Pons (tissue), 1 donor: ENCODE measurements at regions not wholly inside any gene's neighbourhood (a gene's known extent, or its start where the extent isn't known, plus 50 kb on each side); places are given as distances from the start of the nearest gene placed in this dataset.
A peak's percentile ranks its signal among the peaks of the same experiment; 100 is the strongest.

ENCODE experiments used
- DNase-seq: peaks from one replicate; pipeline ENCODE4 v3.0.0-alpha.2; 2016; ENCODE audit warnings: low spot score

DNA sequence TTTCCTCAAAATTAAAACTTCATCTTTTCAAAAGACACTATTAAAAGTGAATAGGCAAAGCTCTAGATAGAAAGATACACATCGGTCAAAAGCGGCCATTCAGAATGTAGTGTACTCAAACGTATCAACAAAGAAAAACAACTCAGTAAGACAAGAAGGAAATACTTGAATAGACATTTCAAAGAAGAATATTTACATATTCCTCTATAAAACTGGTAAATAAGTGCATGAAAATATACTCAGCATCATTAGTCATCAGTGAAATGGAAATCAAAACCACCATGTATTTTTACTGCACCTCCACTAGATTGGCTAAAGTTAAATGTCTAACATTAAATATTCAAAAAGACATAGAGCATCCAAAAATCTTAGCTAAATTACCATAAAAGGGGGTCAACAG is 551.1 kb upstream of the SORCS1 start:
- no peak for DNase-seq

DNA sequence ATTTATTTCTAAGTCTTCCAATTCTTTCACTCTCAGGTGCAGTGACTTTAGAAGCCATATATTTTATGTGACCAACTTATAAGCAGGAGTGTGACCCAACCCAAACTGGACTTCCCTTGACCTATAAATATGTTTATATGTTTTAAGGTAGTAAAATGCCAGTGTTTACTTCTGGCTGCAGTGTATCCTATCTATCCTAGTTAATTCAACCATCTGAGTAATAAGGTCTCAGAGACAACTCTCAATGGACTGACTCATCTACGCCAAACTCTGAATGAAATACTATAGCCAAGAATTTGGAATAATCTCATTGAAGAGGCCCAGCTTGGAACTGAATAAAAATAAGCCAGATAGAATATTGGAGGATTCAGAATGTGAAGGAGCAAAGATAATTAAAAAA is 544.5 kb upstream of the SORCS1 start:
- DNase-seq = no peak

DNA sequence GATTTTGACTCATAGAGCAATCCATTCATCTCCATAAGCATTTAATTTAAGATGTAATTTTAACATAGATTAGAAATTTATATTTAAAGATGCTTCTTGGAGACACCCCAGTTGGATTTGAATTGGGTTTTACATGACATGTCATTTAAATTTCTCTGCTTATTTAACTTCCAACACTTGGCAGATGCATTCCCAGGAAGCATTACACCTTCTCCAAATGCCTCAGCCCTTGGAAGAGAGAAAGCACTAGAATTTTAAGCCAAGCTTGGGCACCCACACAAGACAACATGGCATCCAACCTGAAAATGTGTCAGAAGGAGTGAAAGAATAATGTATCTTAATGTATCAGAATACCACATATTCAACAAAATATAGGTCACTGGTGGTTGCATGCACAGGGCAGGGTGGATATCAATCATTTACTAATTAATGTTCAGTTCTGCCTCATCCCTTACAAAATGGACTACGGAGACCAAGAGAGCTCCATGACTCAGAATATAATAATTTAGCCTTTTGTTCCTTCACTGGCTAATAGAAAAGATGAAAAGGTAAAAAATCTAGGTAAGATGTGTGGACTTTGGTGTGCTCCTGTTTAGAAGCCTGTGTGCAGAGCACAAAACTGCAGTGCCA is 541.7 kb upstream of the SORCS1 start:
- DNase-seq = no peak

DNA sequence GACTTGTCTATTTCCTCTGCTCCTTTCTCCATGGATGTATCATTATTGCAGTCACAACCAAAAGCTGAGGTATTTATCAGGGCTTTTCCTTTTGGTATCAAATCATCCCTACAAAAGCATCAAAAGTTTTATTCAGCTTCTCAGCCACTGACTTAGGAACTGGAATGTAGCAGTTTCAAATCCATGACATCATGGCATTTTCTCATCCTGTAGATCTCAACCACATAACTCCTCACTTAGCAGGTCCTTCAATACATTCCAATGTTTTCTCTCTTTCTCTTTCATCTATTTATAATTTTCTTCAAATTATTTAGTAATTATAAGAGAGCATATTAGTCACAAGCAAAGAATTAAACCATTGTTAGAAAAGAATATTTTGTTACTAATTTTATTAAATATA is 537.4 kb upstream of the SORCS1 start:
- no peak for DNase-seq

- no peak for DNase-seq
These were observed 527.6 kb upstream of the SORCS1 start for GRCh38 chr10:107692072-107692471.

DNA sequence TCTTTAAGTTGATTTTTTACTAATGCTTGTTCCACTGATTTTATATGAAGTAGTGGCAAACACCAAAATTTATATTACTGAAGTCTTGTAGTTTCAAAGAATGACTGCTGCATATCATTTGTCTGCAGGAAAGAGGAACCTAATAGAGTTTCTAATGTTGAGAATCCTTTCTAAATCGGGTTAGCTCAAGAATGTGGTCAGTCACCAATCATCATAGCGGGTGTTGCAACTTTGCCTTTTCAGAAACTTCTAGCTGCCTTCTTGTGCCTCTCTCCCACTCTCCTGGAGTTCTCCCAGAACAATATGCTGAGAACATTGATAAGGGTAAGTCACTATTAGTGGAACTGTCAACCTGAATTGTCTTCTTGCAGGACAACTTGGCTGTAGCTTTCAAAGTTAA is 524.8 kb upstream of the SORCS1 start:
- DNase-seq = no peak

GRCh38 chr10:107687701-107688100 is 523.2 kb upstream of the SORCS1 start:
- DNase-seq = no peak

DNA sequence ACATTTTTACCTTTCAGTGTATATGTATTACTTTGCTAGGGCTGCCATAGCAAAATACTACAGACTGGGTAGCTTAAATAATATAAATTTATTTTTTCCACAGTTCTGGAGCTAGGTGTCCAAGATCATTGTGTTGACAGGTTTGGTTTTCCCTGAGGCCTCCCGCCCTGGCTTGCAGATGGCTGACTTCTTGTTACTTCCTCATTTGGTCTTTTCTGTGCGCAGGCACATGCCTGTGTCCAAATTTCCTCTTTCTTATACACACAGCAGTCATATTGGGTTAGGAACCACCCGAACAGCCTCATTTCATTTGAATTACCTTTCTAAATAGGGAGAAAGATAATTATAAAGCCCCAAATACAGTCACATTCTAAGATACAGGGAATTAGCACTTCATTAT is 521.6 kb upstream of the SORCS1 start:
- peak; percentile 67 for DNase-seq

GRCh38 chr10:107671960-107672359 is 507.5 kb upstream of the SORCS1 start:
- DNase-seq = no peak

GRCh38 chr10:107666214-107666613 is 501.7 kb upstream of the SORCS1 start:
- no peak for DNase-seq

- DNase-seq = no peak
These were observed 501.0 kb upstream of the SORCS1 start for GRCh38 chr10:107665459-107665858.

- no peak for DNase-seq
These were observed 493.3 kb upstream of the SORCS1 start for GRCh38 chr10:107657851-107658250.

GRCh38 chr10:107656932-107657331 is 492.4 kb upstream of the SORCS1 start:
- DNase-seq = no peak

- peak; percentile 45 for DNase-seq
These were observed 489.4 kb upstream of the SORCS1 start for GRCh38 chr10:107653832-107654287.

DNA sequence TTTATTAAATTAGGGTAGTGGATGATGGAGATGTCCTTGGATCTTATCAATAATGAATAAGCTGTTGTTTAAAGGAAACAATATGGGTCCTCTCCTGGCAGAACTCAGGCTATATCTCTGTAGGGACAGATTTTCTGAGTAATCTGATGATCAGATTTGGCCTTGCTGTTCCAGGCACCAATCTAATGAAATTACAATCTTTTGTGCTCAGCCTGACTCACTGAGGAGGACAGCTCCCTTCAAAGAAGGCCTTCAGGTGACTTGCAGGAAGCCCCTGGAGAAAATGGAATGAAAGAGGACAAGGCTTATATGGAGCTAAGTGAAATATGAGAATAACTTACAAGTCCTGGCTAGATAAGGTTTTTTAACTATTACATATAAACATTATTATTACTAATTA is 486.4 kb upstream of the SORCS1 start:
- DNase-seq = no peak

- no peak for DNase-seq
These were observed 484.7 kb upstream of the SORCS1 start for GRCh38 chr10:107649249-107649648.

GRCh38 chr10:107647462-107647861 is 483.0 kb upstream of the SORCS1 start:
- DNase-seq = no peak

DNA sequence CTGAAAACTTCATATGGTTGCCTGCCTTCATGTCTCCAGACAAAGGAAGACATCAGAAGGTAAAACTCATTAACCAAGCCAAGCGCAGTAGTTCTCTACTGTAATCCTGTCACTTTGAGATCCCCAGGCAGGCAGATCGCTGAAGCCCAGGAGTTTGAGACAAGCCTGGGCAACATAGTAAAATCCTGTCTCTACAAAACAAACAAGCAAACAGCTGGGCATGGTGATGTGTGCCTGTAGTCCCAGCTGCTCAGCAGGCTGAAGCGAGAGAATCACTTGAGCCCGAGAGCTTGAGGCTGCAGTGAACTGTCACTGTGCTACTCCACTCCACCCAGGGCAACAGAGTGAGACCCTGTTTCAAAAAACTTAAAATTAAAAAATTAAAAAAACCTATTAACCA is 467.4 kb upstream of the SORCS1 start:
- no peak for DNase-seq

DNA sequence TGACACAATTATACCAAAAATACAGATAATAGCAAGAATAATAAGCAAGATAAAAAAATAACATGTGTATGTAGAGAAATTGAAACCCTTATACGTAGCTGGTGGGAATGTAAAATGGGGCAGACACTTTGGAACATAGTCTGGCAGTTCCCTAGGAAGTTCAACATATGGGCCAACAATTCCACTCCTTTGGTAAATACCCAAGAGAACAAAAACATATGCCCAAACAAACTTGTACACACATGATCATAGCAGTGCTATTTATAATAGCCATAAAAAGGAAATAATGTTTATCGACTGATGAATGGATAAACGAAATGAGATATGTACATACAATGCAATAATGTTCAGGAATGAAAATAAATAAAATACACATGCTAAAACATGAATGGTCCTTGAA is 462.4 kb upstream of the SORCS1 start:
- no peak for DNase-seq

GRCh38 chr10:107623292-107623691 is 458.8 kb upstream of the SORCS1 start:
- DNase-seq = no peak

- no peak for DNase-seq
These were observed 454.6 kb upstream of the SORCS1 start for GRCh38 chr10:107619139-107619538.

- no peak for DNase-seq
These were observed 454.0 kb upstream of the SORCS1 start for GRCh38 chr10:107618504-107618994.

DNA sequence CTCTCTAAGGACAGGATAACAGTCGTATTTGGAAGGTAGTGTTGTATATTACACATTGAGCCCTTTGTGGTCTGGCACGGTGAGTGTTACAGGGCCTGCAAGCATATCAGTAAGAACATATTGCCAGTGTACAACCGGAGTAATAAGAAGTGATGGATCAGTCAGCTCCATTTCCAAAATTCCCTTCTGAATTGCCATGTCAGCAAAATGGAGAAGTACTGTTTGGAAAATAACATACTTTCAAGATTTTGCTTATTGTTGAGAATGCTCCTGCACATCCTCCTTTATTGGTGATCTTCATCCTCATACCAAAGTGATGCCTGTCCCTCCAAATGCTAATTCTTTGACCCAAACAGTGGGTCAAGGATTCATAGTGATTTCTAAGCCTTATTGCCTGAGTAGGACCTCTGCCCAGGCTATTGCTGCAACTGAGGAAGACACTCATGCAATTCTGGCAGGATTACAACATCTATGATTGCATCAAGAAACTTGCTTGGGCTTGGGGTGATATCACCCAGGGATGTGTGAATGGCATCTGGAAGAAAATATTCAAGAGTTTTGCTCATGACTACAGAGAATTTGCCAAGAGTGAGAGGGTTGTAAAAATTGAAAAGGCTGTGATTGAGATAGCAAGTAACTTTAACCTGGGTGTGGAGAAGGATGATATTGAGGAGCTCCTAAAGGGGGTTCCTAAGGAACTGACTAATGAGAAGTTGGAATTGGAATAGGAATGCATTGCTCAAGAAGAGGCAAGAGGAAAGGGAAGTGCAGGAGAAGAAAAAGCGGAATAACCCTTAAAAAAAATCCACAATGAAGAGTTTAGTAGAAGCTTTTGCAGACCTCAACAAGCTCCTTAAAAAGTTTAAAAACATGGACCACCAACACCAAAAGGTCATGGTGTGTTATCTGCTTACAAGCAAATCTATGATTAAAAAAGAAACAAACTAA is 452.2 kb upstream of the SORCS1 start:
- no peak for DNase-seq
